Aorta (tissue), 5 donors: ENCODE measurements at regions not wholly inside any gene's neighbourhood (a gene's known extent, or its start where the extent isn't known, plus 50 kb on each side); places are given as distances from the start of the nearest gene placed in this dataset.
A peak's percentile ranks its signal among the peaks of the same experiment; 100 is the strongest.

Source experiments
- ATAC-seq: fragments of 200-7000 bp; cut with Tn5 transposase; one replicate; pipeline ENCODE4 v1.9.1; 2022; ENCODE audit warnings: moderate library complexity; ENCODE audit not compliant: low FRiP score
- DNase-seq, 2 donors: peaks; one replicate each; pipeline ENCODE4 v3.0.0-alpha.2; 2020
- H3K27ac ChIP-seq, 2 donors: one replicate each; pipeline ENCODE4 v1.5.1; 2013; ENCODE audit warnings: low read length in 2 of 2, mild to moderate bottlenecking in 2 of 2, moderate library complexity in 2 of 2, control low read depth in 1 of 2, inconsistent platforms in 1 of 2, low read depth in 1 of 2
- H3K27me3 ChIP-seq, 2 donors: one replicate each; pipeline ENCODE4 v1.6.1; 2013; ENCODE audit warnings: control low read depth in 1 of 2, low read length in 1 of 2, mild to moderate bottlenecking in 1 of 2, moderate library complexity in 1 of 2; ENCODE audit not compliant: insufficient read depth in 2 of 2, control insufficient read depth in 1 of 2
- H3K36me3 ChIP-seq, 2 donors: one replicate each; pipeline ENCODE4 v1.6.1; 2013; ENCODE audit warnings: control low read depth in 1 of 2, low read length in 1 of 2, mild to moderate bottlenecking in 1 of 2; ENCODE audit not compliant: insufficient read depth in 2 of 2, control insufficient read depth in 1 of 2
- H3K4me1 ChIP-seq, 2 donors: one replicate each; pipeline ENCODE4 v1.6.1; 2013; ENCODE audit warnings: low read length in 2 of 2, control low read depth in 1 of 2, mild to moderate bottlenecking in 1 of 2, moderate library complexity in 1 of 2; ENCODE audit not compliant: insufficient read depth in 2 of 2, control insufficient read depth in 1 of 2
- H3K4me3 ChIP-seq, 2 donors: one replicate each; pipeline ENCODE4 v1.5.1; 2013; ENCODE audit warnings: low read length in 2 of 2, control low read depth in 1 of 2, mild to moderate bottlenecking in 1 of 2
- H3K9me3 ChIP-seq: one replicate; pipeline ENCODE4 v1.6.1; 2013; ENCODE audit warnings: mild to moderate bottlenecking, low read length; ENCODE audit not compliant: control insufficient read depth
- WGBS, 2 donors: extraction: QIAGEN DNeasy Blood & Tissue Kit; methylation state at CpG; one replicate each; pipeline ENCODE4 v1.1.7; 2013; 5-methylcytosine and 5-hydroxymethylcytosine counted together
- intact Hi-C, 2 donors: fragments of 100-400 bp; cut with DNase I; formaldehyde crosslinking; loops; one replicate each; pipeline versions ENCODE4 v1.14.2 to v1.15.0; 2022
- donor health status: healthy with polysubstance abuse.
- donor health status: Bipolar disorder and iron deficiency.
- donor health status: DM: no; HTN: no; CAD: no.
- donor health status: DM: no; HTN: no; CAD: no.
- donor health status: DM: yes; HTN: yes; CAD: no.

DNA sequence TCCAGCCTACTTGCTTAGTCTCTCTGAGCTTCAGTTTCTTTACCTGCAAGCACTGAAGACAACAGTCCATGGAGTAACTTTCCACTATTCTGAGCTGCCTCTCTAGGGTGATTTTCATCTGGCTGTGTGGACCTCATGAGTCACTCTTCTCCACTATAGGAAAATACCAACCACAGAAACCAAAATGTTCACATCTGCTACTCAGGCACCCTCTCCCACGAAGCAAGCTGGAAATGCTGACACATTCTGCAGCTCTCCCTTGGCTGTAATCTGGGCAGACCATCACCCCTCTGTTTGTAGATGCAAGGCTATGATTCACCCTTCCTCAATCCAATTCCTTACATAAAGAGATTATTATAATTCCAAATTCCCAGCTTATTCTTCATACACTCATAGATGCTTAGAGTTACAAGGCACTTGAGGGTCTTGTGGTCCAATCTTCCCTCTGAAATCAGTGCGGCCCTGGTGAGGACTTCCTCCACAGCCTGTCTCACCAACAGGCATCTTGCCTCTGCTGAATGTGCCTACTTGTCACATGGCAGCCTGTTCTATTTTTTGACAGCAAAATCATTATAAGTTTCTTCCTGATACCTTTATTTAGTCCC is 97.0 kb upstream of the LNX1 start:
- 32 to 42% methylated on average over 2 of the region's 2 CpGs for WGBS, 2 donors
- Histone ChIP-seq H3K36me3 (no peaks in the 10 kb centered on the region), H3K9me3 (no peaks in the 10 kb centered on the region), H3K27ac (peak overlapping the region in 1 of 2 donors; percentile 4), H3K4me3 (no peak overlapping the region), H3K27me3 (no peaks in the 10 kb centered on the region), H3K4me1 (peaks cover 0 to 2% of the 10 kb centered on the region in 2 donors)
- intact Hi-C loops: loop anchor here in 1 of 2 donors (10.0 kb wide), 1 partner anchor 93 kb away; the partner anchor contains the start of gene LNX1
- peak; percentile 46 for ATAC-seq
- peak in 1 of 2 donors; percentile 84 for DNase-seq

DNA sequence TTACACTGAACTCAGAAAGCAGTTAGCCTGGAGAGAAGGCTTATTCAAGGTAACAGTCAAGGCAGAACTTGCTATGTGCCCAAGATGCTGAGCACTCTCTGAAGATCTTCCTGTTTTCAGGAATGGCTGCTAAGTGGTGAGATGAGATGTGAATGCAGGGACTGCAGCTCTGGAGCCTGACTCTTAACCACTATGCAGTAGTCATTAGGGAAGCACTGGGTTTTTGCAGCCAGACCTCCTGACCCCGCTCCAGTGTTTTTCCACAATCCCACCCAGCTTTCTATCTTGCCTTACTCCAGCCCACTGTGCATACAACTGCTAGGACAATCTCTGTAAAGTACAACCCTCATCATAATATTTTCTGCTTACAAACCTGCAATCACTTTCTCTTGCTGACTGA is 95.2 kb upstream of the LNX1 start:
- no peak for ATAC-seq
- no peaks in the 10 kb centered on the region for H3K9me3 ChIP-seq
- intact Hi-C loops: loop anchor here in 1 of 2 donors (10.0 kb wide), 1 partner anchor 92 kb away; the partner anchor contains the start of gene LNX1

DNA sequence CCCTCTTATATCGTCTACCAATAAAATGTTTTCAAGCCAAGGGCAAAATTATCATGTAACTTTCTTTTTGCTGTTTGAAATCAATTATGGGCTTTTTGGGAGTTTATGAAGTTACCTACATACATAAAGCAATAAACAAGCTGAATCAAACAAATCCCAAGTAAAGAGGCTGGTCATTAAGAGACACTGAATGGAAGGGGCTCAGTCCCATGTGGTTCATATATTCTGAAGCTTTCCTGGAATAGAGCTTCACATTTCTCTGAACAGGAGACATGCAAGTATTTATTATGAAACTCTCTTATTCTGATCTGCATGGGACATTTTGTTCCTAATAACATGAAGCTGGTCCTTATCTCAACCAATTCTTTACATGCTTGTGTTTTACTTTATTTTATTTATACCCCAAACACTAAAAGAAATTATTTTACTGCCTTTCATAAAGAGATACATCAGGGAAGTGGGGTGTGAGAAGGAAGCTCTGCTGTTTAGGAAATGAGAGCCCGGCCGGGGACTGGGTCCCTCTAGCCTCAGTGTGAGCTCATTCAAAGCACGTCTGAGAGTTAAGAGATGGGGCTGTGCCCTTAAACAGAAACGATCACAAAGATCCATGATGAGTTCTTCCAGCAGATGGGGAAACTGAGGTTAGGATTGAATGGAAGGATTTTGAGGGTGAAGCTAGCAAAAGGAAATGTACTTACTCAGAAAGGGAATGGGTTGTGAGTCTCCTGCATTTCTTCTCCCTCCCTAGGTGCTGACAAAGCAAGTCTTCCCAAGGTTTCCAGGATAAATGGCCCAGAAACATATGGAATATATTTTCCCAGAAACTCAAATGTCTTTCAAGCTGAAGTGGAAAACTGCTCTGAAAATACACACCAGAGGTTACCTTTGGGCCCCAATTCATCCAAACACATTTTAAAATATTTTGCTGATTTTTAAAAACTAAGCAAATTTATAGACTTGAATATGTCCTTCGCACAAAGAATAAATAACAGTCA is 93.1 kb upstream of the LNX1 start:
- DNase-seq (no peak), ATAC-seq (no peak)
- Histone ChIP-seq H3K36me3 (no peaks in the 10 kb centered on the region), H3K4me3 (no peak overlapping the region), H3K27me3 (no peaks in the 10 kb centered on the region), H3K4me1 (peaks cover 0 to under 1% of the 10 kb centered on the region in 2 donors), H3K9me3 (peaks cover 2% of the 10 kb centered on the region), H3K27ac (no peak overlapping the region)
- 68 to 70% methylated on average over 6 of the region's 6 CpGs for WGBS, 2 donors
- intact Hi-C loops: loop anchor here in 1 of 2 donors (10.0 kb wide), 1 partner anchor 90 kb away; the partner anchor contains the start of gene LNX1

More for the DNA sequence above, 95.2 kb upstream of the LNX1 start:
- Histone ChIP-seq H3K4me3 (no peak overlapping the region), H3K4me1 (peaks cover 0 to 2% of the 10 kb centered on the region in 2 donors), H3K27me3 (no peaks in the 10 kb centered on the region), H3K36me3 (no peaks in the 10 kb centered on the region), H3K27ac (no peak overlapping the region)
- WGBS, 2 donors: 96 to 97% methylated on average over 1 of the region's 1 CpG
- DNase-seq: no peak

DNA sequence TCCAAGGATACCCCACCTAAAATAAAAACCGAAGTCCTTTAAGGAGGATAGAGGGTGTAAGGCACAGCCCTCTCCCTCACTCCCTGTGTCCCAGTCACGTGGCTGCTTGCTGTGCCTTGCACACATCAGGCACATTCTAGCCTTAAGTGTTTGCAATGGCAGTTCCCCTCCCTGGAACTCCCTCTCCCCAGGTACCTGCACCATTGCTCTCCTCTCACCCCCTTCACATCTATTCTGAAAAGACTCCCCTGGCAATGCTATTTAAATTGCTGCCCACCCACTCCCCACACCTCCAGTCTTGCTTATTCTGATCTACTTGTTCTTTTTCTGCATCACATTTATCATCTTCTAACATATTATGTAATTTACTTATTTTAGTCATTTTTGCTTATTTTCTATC is 91.6 kb upstream of the LNX1 start:
- no peaks in the 10 kb centered on the region for H3K4me1 ChIP-seq
- H3K27ac ChIP-seq: no peak overlapping the region
- 59 to 69% methylated on average over 2 of the region's 2 CpGs for WGBS, 2 donors
- ATAC-seq (no peak), DNase-seq (no peak)
- peaks cover 2% of the 10 kb centered on the region for H3K9me3 ChIP-seq
- no peaks in the 10 kb centered on the region for H3K36me3 ChIP-seq
- H3K27me3 ChIP-seq: no peaks in the 10 kb centered on the region
- no peak overlapping the region for H3K4me3 ChIP-seq
- intact Hi-C loops: loop anchor here in 1 of 2 donors (10.0 kb wide), 1 partner anchor 88 kb away; the partner anchor contains the start of gene LNX1

DNA sequence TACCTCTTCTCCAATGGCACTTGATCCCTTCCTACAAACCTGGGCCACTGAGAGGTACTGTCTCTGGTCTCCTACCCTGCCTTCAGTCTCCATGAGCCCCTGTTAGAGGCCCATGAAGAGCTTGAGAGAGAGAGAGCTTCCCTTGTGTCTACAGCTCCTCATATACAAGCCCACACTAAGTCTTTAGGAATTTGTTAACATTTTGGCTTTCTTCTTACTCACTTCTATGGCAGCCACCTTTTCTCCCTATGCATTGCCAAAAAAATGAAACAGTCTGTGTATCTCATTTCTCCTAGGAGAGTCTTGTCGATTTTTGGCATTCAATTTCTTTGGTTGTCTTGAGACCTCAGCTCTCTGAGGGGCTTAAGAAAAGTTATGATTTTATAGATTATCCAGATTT is 90.9 kb upstream of the LNX1 start:
- ATAC-seq: no peak
- 19 to 40% methylated on average over 1 of the region's 1 CpG for WGBS, 2 donors
- Histone ChIP-seq H3K4me3 (no peak overlapping the region), H3K9me3 (peaks cover 2% of the 10 kb centered on the region), H3K36me3 (no peaks in the 10 kb centered on the region), H3K4me1 (no peaks in the 10 kb centered on the region), H3K27me3 (no peaks in the 10 kb centered on the region), H3K27ac (no peak overlapping the region)
- intact Hi-C loops: loop anchor here in 1 of 2 donors (10.0 kb wide), 1 partner anchor 87 kb away; the partner anchor contains the start of gene LNX1
- no peak for DNase-seq

DNA sequence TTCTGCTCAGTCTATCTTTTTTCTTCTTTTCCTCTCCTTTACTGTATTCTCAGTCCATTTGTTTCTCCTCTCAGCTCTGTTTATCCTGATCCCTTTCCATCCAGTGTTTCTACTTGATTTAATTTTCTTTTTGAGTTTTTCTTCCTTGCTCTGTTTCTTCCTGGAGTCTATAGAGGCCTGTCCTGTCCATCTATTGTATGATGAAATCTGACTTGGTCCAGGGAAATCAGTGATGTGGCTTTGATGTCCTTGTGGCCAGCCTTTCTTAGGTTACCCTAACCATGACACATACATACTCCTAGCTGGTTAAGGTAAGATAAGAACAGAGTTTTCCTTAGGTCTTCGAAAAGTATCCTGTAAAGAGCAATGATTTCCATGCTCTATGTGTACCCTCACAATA is 89.3 kb upstream of the LNX1 start:
- 96 to 99% methylated on average over 1 of the region's 1 CpG for WGBS, 2 donors
- DNase-seq (no peak), ATAC-seq (no peak)
- Histone ChIP-seq H3K9me3 (peaks cover 2% of the 10 kb centered on the region), H3K27me3 (no peaks in the 10 kb centered on the region), H3K4me1 (no peaks in the 10 kb centered on the region), H3K36me3 (no peaks in the 10 kb centered on the region), H3K27ac (no peak overlapping the region), H3K4me3 (no peak overlapping the region)
- intact Hi-C loops: loop anchor here in 1 of 2 donors (10.0 kb wide), 1 partner anchor 86 kb away; the partner anchor contains the start of gene LNX1

DNA sequence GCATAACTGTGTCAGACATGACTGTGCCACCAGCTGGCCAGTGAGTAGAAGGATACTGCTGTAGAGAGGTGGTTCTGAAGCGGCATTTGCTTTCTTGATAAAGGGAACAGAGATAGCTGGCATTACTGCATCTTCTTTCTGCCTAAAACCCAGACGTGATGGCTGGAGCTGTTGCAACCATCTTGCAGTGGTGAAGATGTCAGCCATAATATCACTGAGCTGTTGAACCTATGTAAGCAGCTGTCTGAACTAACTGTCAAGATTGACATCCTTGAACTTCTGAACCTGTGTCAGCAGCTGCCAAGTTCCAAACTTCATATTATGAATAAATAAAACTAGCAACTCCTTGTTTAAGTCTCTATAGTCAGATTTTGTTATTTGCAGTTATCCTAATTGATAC is 88.9 kb upstream of the LNX1 start:
- no peaks in the 10 kb centered on the region for H3K27me3 ChIP-seq
- no peaks in the 10 kb centered on the region for H3K4me1 ChIP-seq
- 89 to 94% methylated on average over 2 of the region's 2 CpGs for WGBS, 2 donors
- H3K4me3 ChIP-seq: no peak overlapping the region
- H3K9me3 ChIP-seq: peaks cover 2% of the 10 kb centered on the region
- no peak overlapping the region for H3K27ac ChIP-seq
- no peak for DNase-seq
- H3K36me3 ChIP-seq: no peaks in the 10 kb centered on the region
- intact Hi-C loops: loop anchor here in 1 of 2 donors (10.0 kb wide), 1 partner anchor 85 kb away; the partner anchor contains the start of gene LNX1
- ATAC-seq: no peak

DNA sequence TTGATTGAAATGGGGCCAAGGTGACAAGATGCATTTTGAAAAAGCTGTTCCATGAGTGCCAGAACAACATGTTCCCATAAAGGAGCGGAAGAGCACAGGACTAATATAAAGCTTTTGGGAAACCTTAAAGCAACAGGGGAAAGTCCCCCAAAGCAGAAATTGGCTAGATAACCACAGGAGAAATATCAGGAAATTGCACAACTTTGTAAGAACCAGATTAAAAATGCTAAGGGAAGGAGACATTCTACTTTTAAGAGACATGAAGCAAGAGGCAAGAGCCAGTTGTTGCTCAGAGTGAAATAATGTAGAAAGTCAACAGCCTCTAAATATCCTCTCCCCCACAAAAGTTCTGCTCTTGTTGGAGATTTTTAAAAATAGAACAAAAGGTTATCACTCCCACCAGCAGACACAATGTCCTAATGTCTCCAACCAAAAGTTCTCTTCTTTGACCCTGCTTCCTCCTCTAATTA is 85.2 kb upstream of the LNX1 start:
- WGBS, 2 donors: 36 to 67% methylated on average over 1 of the region's 1 CpG
- no peaks in the 10 kb centered on the region for H3K27me3 ChIP-seq

More for the DNA sequence above, 85.2 kb upstream of the LNX1 start:
- Histone ChIP-seq H3K4me3 (no peak overlapping the region), H3K9me3 (peaks cover 2% of the 10 kb centered on the region), H3K4me1 (no peaks in the 10 kb centered on the region), H3K27ac (no peak overlapping the region), H3K36me3 (no peaks in the 10 kb centered on the region)
- intact Hi-C loops: no loop called here
- no peak for DNase-seq
- ATAC-seq: peak; percentile 78
